ENCODE measurements at regions not wholly inside any gene's neighbourhood (a gene's known extent, or its start where the extent isn't known, plus 50 kb on each side); places are given as distances from the start of the nearest gene placed in this dataset.
"Not testable (repeated sequence)": the region's sequence is repeated elsewhere in the genome, so short reads cannot be mapped to it uniquely, and the experiment has no call there.

DNA sequence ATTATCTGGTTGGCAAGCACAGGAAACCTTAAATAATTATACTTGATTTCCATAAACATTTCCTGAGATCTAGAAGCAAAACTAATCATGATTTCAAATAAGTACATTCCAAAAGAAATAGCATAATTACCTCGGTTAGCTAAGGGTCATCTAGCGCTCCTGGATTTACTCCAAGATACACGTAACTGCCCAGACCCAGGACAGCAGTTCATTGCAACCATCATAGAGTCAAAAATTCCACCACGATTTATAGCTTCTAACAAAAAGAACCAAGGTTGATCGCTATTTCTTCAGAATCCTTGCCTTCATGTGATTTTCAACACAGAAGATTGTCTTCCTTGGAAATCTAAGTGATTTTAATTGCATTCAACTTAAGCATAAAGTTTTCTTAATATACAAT, 1235.5 kb upstream of the TENM3 start:
- no peak for DNase-seq

DNA sequence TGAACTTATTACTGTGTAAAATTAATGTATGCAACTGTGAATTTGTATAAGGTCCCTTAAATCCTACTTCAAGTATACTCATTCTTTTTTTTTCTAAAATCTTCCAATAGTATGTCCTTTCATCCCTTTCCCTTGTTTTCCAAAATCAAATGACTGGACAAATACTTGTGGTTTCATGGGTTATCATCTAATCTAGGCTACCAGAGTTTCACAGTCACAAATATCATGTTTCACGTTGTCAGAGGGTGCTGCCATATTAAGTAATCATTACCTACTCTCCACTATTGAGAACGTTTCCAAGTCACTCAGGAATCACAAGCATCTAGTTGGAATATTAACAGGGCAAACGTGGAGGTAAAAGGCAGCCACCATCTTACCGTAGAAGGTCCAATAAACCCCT, 1235.0 kb upstream of the TENM3 start:
- no peak for DNase-seq

DNA sequence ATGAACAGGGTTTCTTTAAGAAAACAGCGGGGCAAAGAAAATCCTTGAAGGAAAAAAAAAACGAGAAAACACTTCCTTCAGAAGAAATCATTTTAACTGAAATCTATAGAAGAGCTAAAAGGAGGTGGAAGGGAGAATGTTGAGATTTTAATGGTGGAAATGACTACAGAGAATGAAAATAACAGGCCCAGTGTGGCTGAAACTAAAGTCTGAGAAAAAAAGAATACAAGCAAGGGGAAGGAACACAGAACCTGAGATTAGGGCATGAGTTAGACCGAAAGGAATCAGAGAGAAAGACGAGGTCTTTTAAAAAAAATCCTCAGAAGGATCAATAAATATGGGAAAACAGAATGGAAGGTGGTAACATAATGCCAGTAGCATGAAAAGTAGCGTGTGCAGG, 1230.0 kb upstream of the TENM3 start:
- DNase-seq: no peak

DNA sequence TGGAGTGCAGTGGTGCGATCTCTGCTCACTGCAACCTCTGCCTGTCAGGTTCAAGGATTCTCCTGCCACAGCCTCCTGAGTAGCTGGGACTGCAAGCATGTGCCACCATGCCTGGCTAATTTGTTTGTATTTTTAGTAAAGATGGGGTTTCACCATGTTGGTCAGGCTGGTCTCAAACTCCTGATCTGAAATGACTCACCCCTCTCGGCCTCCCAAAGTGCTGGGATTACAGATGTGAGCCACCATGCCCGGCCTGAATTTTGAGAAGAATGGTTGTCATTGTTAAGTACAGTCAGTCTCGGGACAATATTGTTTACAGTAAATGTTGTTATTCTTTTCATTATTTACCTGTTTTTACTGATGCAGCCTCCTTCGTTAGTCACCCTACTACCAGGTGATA, 1226.2 kb upstream of the TENM3 start:
- DNase-seq: no peak

DNA sequence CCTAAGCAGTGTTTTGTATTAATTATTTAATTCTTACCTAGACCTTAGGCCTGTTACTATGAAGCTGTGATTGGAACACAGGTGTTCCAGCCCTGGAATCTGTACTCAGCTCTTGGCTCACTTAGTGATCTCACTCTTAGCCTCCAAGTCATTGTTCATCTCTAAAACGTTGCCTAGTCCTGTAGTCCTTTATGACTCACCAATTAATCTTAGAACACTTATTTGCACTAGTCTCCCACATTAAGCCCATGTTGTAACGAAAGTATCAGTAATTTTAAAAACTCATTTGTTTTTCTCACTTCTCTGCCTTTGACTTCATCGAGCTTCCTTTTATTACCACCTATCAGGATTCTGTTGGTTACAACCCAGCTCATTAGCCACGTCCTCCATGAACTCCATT, 1224.7 kb upstream of the TENM3 start:
- no peak for DNase-seq

DNA sequence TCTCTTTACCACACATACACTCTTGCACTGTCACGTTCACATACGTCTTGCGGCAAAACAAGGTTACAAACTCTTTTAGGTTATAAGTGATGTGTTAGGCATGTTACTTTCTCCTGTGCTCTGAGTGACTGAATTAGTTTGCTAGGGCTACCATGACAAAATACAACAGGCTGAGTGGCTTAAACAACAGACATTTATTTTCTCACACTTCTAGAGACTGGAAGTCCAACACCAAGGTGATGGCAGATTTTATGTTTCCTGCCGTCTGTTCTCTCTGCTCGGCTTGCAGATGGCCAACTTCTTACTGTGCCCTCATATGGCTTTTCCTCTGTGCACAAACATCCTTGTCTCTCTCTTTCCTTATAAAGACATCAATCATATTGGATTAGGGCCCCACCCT, 1224.3 kb upstream of the TENM3 start:
- DNase-seq: no peak

DNA sequence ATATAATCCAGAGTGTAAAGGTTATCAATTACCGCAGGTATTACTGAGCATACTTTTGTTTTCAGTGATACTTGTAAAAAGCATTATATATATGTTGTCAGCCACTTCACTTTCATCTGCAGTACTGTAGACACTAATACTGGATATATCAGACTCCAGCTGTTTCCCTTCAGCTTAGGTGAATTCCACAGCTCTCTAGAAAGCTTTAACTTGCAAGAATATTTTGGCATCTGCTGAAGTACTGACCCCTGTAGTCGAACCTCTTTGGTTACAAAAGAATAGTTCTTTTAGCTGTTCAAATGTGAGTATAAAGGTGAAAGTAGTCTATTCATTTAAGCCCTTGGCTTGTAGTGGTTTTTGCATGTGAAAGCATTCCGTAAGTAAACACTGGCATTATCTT, 1222.7 kb upstream of the TENM3 start:
- no peak for DNase-seq

DNA sequence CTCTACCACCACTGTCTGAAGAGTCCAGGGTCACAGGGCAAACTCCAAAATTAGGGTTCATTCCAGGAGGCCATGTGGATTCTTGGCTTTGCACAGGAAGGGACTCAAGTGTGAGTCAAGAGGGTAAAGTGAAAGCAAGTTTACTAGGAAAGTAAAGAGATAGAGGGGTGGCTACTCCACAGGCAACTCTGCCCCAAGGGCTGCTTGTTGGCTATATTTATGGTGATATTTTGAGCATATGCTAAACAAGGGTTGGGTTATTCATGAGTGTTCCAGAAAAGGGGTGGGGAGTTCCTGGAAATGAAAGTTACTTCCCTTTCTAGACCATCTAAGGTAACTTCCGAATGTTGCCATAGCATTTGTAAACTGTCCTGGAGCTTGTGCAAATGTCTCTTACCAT, 1222.0 kb upstream of the TENM3 start:
- no peak for DNase-seq

DNA sequence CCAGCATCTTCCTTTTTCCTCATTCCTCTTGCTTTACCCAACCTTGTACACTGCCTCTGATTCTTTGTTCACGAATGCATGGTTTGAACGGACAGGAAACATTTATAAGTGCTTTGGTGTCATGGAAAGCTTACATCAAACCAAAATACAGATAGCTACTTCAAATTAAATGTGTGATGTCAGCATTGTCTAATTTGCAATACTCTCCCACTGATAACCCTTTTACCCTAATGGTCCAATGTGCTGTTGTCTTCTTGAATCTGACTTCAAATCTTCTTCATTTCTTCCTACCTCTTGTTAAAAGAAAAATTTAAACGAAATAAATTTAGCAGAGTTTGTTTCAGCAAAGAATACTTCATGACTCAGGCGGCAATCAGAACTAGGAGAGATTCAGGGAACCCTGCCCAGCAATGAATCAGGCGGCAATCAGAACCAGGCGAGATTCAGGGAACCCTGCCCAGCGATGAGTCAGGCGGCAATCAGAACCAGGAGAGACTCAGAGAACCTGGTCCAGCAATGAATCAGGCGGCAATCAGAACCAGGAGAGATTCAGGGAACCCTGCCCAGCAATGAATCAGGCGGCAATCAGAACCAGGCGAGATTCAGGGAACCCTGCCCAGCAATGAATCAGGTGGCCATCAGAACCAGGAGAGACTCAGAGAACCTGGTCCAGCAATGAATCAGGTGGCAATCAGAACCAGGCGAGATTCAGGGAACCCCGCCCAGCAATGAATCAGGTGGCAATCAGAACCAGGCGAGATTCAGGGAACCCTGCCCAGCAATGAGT, 1212.9 kb upstream of the TENM3 start:
- not testable (repeated sequence) for DNase-seq

DNA sequence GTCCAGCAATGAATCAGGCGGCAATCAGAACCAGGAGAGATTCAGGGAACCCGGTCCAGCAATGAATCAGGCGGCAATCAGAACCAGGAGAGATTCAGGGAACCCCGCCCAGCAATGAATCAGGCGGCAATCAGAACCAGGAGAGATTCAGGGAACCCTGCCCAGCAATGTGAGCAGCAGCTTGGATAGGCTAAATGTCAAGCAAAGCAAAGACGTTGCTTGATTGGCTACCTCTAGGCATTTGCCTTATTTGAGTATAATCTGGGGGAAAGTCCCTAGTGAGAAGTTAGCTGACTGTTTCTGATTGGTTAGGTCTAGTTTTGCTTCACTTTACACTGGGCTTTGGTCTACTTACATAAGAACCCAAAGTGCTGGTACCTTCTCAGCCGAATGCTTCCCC, 1212.2 kb upstream of the TENM3 start:
- DNase-seq: no peak

DNA sequence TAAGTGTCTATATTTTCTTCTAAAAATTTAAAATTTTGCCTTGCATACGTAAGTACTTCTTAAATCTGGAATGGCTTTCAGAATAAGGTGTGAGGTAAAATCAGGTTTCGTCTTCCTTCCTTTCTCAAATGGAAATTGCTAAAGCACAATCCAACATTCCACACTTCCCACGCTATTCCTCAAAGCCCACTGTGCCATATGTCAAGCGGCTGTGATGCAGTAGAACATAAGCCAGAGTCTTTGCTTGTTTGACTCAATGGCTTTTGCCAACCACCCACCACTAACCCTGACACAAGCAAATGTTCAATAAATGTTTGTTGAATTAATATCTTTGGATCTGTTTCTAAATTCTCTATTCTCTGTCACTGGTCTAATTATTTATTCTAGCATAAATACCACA, 1199.7 kb upstream of the TENM3 start:
- no peak for DNase-seq

DNA sequence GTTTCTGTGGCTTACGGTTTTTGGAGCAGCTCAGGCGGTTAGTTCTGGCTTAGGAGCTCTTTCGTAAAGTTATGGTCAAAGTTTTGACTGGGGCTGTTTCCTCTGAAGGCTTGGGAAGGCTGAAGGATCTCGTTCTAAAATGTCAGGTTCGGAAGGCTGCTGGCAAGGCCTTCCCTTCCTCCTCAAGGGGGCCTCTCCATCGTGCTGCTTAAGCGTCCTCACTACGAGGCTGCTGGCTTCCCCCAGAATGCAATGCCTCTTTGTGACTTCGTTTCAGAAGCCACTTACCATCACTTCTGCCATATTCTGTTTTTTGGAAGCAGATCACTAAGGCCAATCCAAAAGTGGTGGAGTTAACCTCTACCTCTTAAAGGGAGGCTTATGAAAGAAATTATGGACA, 1196.4 kb upstream of the TENM3 start:
- no peak for DNase-seq

DNA sequence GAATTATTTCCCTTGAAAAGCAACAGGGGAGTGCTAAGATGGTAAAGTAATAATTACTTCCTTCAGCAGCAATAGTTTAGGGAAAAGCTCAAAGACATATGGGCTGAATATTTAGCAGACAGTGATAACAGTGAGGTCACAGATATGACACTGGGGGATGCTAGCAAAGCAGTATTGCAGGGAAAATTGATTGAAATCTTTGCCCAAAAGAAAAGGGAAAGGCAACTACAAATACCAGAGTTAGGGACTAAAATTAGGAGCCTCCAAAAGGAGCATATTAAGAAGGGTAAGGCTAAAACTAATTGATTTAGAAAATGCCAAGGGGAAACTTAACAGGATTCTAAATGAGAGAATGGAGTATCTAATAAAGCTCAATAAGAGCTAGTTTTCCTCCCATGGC, 1191.3 kb upstream of the TENM3 start:
- DNase-seq: no peak

DNA sequence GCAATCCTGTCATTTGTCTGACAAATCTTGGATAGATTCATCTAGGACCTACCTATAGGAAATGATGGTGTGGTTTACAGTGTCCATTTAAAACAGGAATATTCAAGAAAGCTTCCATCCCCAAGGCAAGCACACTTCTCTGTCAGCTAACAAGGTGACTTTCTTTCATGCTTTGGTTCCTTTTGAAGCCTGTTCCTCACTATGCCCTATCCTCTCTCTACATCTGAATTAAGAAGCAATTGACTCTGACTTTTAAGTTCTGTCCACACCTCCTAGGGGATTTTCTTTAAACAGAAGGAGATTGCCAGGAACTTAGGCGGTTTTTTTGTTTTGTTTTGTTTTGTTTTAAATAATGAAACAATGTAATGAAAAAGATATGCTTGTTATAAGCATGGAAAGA, 1181.4 kb upstream of the TENM3 start:
- DNase-seq: no peak

DNA sequence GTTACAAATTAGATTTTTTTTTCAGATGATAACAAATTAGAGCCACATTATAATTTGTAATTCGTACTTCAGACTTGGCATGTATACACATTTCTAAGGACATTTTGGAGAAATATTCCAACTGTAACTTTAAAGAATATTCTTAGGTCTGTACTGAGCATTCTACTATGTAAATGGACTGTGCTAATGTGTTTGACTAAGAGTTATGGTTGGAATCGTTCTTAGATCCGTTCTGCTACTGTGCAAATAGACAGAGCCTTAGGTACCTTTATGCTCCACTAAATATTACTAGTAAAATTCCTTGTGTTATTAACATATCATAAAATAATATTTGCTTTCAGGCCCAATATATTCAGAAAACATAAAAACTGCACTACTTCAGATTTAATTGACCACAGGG, 1180.0 kb upstream of the TENM3 start:
- peak; percentile 86 for DNase-seq

DNA sequence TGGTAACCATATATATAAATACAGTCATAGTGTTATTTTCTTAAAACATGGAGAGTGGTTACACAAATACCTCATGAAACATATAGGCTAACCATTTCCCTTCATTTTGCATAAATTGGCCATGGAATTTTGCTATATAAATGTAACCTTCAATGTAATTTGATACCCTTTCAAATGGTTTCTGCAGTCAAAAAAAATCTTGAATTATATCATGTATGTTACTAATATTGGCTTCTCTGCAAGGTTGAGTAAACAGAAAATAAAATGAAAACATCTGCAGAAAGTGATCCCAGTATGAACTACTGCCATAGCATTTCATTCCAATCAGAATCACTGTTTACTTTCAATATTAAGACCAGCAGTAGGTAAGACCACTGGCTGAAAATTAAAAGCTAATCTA, 1165.9 kb upstream of the TENM3 start:
- DNase-seq: no peak

DNA sequence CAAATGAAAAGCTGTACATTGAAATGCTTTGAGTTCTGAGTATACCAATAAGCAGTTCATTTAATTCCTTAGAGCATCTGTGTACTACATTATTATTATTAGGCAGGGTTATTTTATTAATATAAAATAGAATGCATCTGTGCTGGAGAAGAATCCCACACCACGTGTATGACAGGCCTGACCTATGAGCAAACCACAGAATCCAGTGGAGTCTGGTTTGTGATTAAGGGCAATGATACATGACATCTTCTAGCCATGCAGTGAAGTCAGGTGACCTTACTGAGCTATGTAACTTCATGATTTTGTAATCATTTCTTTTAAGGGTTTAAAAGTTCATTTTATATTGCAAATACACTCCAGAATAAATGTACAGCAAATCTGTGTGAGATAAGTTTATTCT, 1165.0 kb upstream of the TENM3 start:
- no peak for DNase-seq

DNA sequence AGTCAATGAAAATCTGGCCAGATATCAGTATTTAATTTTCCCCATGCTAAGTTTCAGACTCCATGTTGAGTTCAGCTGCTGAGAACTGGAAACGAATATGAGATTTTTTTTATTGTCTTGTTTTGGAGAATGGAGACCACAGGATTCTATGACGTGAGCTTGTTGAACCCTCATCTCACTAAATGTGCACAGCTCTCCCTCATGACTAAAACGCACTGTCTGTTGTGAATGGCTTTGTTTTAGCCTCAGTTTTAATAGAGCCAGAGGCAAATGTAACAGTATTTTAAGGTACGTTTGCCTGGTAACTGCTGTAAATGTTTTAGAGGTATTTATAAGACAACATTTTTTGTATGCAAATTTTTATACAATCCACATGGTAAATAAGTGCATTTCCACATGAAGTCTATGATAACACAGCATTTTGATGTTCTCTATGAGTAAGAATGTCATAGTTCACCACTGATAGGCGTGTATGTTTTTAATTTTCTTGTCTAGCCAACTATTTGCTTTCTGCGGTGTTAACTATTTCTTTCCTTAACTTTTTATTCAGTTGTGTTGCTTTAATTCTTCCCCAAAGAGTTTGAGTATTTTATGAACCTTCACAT, 1159.3 kb upstream of the TENM3 start:
- no peak for DNase-seq

DNA sequence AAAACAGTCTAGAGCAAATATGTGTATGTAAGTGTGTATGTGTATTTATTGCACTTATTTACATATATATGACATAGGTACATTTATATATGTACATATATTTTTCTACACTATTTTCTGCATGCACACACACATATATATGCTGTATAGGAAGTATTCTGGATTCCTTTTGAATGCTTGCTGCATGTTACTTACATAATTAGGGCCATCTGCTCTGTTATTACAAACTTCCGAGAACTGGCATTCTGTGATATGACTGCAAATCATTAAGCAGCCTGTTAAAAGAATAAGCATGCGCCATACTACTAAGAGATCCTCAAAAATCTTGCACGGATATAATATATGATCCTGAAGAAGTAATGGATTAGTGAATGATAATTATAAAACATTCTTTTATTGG, 1157.6 kb upstream of the TENM3 start:
- no peak for DNase-seq

DNA sequence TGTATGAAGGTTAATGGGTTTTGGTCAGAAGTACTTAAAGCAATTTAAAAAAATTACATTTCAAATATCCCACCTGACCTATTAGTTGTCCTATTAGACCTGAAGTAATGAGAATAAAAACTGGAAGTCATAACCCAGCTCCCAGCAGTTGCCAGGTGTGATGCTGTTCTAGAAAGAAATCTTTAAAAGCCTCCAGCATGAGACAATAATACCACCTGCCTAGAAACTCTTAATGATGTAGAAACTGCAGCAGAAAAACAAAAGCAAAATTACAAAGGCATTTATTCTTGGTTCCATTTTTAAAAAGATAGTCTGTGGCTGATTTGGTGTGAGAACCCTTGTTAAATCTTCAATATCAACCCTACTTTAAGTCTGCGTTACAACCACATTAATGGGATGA, 1137.7 kb upstream of the TENM3 start:
- no peak for DNase-seq

DNA sequence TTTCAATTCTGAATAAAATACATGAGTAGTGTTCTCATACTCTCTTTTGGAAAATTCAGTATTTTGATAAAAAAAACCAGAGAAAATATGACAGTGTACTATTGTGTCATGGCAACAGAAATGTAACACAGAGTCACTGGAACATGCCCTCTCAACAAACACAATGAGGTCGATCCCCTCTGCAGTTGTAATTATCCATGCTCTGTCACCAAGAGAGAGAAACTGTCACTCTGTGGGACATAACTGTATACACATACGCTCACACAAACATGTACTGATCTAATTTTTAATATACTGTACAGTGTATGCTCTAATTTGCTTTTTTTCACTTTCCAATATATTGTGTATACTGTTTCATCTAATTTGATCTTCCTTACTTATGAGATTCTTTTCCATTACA, 1136.8 kb upstream of the TENM3 start:
- no peak for DNase-seq

DNA sequence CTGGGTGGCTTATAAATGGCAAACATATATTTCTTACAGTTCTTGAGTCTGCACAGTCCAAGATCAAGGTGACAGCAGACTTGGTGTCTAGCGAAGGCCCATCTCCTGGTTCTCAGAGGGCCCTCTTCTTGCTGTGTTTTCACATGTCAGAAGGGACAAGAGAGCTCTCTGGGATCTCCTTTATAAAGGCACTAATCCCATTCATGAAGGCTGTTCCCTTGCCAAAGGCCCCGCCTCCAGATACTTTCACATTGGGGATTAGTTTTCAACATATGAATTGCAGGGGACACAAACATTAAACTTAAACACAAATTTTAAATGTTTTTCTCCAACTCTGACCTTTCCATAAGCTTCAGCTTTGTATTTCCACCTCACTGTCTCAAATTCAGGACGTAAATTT, 1135.0 kb upstream of the TENM3 start:
- DNase-seq: no peak

DNA sequence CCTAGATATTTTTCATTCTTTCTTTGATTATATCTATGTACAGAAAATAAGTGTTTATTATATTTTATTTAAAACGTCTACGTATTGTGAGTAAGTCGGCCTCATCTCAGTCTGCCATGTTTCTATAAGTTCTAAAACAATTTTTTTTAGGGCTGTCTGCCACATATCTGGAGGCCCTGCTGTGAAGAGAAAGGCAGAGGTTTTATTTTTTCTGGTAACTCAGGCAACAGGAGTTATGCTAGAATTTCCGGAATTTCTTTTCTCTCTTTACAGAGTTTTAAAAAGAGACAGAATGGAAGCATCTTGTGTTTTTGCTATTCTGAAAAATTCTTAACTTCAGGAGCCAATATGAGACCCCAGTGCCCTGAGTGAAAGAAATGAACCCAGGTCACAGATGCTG, 1124.0 kb upstream of the TENM3 start:
- no peak for DNase-seq

DNA sequence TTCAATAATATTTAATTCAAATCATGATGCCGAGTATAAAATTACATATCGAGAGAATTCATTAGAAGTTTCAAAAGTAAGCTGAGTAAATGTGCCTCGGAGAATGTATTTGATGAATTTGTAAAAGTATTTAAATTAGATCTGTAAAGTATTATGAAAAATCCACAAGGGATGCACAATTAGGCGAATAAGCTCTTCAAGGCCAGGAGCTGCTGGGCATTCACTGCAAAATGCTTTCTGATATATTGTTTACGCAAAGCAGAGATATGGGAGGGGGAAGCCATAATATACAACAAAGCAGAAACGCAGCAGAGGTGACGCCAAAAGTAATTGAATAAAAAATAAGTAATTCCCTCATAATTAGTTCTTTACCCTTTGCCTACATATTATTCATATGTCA, 1121.5 kb upstream of the TENM3 start:
- DNase-seq: no peak

DNA sequence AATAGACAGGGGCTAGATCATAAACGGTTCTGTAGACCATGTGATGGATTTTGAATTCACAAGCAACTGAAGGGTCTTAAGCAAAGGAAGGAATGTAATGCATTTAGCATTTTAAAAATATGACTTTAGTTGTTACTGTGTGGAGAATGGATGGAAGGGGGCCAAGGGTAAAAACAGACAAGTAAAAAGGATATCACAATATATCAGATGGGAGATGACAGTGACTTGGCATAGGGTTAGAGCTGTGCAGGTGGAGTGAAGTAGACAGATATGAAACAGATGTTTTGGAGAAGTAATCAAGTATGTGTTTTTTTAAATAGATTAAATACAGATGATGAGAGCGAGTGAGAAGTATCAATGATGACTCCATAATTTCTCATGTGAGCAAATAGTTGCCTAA, 1116.0 kb upstream of the TENM3 start:
- DNase-seq: no peak

All from DMS79 (cell line).